Omental fat pad (tissue), 3 donors: ENCODE measurements at regions not wholly inside any gene's neighbourhood (a gene's known extent, or its start where the extent isn't known, plus 50 kb on each side); places are given as distances from the start of the nearest gene placed in this dataset.

Source experiments
- ATAC-seq: fragments of 150-250 bp; one replicate; pipeline ENCODE4 v1.9.1; 2016; ENCODE audit warnings: mild to moderate bottlenecking, moderate library complexity; ENCODE audit not compliant: low FRiP score
- DNase-seq: peaks from one replicate; pipeline ENCODE4 v3.0.0-alpha.2; 2019; ENCODE audit warnings: low spot score
- TF ChIP-seq, protein P1 (sequence below), 3 donors: fragments of 450-650 bp; IDR thresholded peaks; one replicate each; pipeline ENCODE4 v1.5.1; 2016 to 2017; ENCODE audit warnings: antibody characterized with exemption in 3 of 3, mild to moderate bottlenecking in 3 of 3, moderate library complexity in 2 of 3

DNA sequence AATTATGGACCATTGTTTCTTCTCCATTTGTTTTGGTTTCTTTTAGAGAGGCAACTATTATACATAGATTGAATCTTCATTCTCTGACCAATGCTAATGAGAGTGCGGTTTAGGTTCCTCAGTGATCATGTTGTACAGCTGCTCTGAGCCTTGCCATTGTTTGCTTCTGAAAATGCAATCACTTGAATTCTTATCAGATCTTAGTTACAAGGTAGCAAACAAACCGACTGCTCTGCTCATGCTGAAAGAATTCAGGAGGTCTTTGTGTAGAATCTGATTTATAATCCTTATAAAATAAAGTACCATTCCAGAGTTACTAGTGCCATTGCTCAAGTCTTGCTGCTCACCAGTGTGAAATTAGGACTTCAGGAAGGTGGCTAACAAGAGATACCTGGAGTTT lies 569.1 kb upstream of the ID4 start:
- TF ChIP-seq, protein P1, sequence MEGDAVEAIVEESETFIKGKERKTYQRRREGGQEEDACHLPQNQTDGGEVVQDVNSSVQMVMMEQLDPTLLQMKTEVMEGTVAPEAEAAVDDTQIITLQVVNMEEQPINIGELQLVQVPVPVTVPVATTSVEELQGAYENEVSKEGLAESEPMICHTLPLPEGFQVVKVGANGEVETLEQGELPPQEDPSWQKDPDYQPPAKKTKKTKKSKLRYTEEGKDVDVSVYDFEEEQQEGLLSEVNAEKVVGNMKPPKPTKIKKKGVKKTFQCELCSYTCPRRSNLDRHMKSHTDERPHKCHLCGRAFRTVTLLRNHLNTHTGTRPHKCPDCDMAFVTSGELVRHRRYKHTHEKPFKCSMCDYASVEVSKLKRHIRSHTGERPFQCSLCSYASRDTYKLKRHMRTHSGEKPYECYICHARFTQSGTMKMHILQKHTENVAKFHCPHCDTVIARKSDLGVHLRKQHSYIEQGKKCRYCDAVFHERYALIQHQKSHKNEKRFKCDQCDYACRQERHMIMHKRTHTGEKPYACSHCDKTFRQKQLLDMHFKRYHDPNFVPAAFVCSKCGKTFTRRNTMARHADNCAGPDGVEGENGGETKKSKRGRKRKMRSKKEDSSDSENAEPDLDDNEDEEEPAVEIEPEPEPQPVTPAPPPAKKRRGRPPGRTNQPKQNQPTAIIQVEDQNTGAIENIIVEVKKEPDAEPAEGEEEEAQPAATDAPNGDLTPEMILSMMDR (IDR thresholded peaks at IDR 0.05) = no peak
- no peak for DNase-seq
- ATAC-seq = no peak

DNA sequence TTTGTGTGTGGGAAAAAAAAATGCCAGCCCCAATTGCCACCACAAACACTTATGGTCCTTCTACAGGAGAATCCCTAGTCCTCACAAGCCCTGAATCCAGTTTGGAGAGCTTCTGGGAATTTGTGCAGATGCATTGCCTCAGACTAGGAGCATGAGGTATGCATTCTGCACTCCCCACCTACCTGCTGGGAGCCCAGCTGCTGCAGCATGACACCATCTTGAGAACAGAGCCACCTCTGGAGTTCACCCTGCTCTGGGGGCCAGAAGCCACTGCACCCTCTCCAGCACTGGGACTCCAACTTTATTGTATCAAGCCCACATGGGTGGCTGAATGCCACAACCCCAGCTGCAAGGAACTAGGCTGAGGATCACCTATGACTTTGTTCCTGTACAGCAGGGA lies 568.5 kb upstream of the ID4 start:
- TF ChIP-seq, protein P1 (IDR thresholded peaks at IDR 0.05) = no peak
- ATAC-seq (no peak), DNase-seq (no peak)

DNA sequence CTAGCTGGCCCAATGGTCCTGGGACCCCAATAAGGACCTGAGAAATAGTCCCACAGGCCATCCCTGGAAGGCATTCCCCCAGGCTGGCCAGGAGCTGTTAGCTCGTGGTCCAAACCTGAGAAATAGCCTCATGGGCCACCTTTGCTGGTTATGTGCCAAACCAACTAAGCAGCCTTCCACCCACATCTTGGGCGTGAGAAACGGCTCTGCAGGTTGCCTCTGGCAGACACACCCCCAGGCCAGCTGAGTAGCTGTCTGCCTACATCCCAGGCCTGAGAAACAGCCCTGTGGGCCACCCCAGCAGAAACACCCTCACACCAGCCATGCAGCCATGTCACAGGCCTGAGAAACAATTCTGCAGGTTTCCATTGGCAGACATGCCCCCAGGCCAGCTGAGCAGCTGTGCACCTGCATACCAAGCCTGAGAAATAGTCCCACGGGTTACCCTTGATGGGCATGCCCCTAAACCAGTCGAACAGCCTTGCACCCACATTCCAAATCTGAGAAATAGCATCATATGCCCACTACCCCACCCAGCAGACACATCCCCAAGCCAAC lies 567.8 kb upstream of the ID4 start:
- no peak for DNase-seq
- TF ChIP-seq, protein P1 (IDR thresholded peaks at IDR 0.05) = no peak
- ATAC-seq = no peak

DNA sequence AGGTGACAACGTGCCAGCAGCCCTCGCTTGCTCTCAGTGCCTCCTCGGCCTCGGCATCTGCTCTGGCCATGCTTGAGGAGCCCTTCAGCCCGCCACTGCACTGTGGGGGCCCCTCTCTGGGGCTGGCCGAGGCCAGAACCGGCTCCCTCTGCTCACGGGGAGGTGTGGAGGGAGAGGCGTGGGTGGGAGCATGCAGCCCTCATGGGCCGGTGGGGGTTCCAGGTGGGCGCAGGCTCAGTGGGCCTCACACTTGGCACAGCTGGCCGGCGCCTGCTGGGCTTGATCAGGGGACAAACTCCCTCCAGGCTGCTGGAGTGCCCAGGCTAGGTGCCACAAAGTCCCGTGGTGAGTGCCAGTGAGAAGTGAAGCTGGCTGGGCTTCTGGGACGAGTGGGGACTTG lies 566.6 kb upstream of the ID4 start:
- DNase-seq = no peak
- TF ChIP-seq, protein P1 (IDR thresholded peaks at IDR 0.05) = no peak
- no peak for ATAC-seq

DNA sequence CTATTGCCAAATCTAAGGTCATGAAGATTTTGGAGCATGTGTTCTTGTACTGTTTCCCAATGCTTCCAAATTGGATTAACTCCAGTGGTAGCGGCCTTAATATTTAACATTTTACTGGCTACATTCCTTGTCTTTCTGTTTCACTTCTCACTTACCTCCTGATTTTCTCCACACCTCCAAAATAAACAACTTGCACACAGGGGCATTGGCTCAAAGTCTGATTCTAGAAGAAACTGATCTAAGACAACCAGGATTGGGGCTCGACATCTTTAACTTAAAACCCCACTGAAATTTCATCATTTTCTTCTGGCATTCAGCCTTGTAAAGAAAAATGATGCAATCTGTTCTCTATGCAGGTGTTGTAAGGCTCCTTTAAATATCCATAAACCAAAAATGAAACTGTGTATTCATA lies 557.9 kb upstream of the ID4 start:
- DNase-seq (no peak), ATAC-seq (peak; percentile 51)
- TF ChIP-seq, protein P1 (IDR thresholded peaks at IDR 0.05) = no peak

DNA sequence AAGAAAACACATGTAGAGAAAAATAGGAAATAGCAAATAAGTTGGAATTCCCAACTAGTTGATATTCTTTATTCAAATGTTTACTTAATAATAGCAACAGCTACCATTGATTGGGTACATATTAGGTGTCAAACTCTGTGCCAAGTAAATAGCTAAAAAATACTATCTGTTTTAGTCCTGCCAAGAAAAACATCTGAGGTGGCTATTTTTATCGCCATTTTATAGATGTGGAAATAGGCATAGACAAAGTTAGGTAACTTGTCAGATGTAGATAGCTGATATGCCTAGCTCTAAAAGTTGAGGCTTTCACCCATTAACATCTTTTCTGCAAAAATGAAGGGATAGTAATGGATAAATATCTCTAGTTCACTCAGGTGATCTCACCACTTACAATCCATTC lies 549.2 kb upstream of the ID4 start:
- ATAC-seq = no peak
- DNase-seq = no peak
- TF ChIP-seq, protein P1 (IDR thresholded peaks at IDR 0.05) = no peak

DNA sequence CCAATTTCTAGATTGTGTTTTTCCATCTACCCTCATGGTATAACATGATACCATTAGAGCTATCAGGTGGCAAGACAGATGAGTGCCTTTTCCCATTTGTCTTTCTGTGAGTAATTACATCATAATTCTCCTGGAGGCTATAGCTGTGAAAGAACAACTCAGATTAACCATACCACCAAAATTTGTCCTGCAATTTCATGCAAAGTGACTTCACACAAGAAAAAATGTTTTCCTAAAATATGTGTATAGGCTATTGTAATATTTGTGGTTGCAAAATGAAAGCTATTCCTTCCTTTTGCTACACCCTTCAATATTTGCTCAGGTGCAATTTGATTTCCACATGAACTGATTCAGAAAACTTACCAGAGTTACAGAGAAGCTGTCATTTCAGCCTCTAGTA lies 547.7 kb upstream of the ID4 start:
- ATAC-seq = no peak
- DNase-seq = no peak
- TF ChIP-seq, protein P1 (IDR thresholded peaks at IDR 0.05) = no peak
